DND-41 (cell line): ENCODE measurements at regions not wholly inside any gene's neighbourhood (a gene's known extent, or its start where the extent isn't known, plus 50 kb on each side); places are given as distances from the start of the nearest gene placed in this dataset.

Experiments used
- ATAC-seq: fragments of 200-7000 bp; cut with Tn5 transposase; 3 replicates; pipeline ENCODE4 v1.9.1; 2021; ENCODE audit warnings: low read depth; ENCODE audit not compliant: insufficient read depth
- DNase-seq: peaks from one replicate; pipeline ENCODE4 v3.0.0-alpha.2; 2020
- H2AFZ ChIP-seq: 2 replicates; pipeline ENCODE4 v1.6.0; 2012; ENCODE audit warnings: low read depth, low read length
- H3K27ac ChIP-seq: 2 replicates; pipeline ENCODE4 v1.5.1; 2012; ENCODE audit warnings: low read length, inconsistent platforms
- H3K27me3 ChIP-seq: fragments of 200-600 bp; sonication (generic); 2 replicates; pipeline ENCODE4 v1.6.0; 2012; ENCODE audit warnings: low read length, mild to moderate bottlenecking, inconsistent platforms; ENCODE audit not compliant: insufficient read depth, poor library complexity
- H3K36me3 ChIP-seq: 2 replicates; pipeline ENCODE4 v1.5.1; 2012; ENCODE audit warnings: low read length, inconsistent platforms; ENCODE audit not compliant: insufficient read depth
- H3K4me1 ChIP-seq: 2 replicates; pipeline ENCODE4 v1.5.1; 2012; ENCODE audit warnings: mild to moderate bottlenecking, low read length; ENCODE audit not compliant: insufficient read depth
- H3K4me2 ChIP-seq: 2 replicates; pipeline ENCODE4 v1.6.0; 2012; ENCODE audit warnings: mild to moderate bottlenecking, moderate library complexity, low read length, inconsistent platforms; ENCODE audit not compliant: insufficient read depth
- H3K4me3 ChIP-seq, 2 experiments: fragments of 200-600 bp in 1 of 2; shearing (Covaris generic) in 1 of 2; 2 replicates each; pipeline ENCODE4 v1.5.1; 2012 to 2016; ENCODE audit warnings: inconsistent platforms in 2 of 2, low read length in 2 of 2, mild to moderate bottlenecking in 2 of 2, low read depth in 1 of 2, moderate library complexity in 1 of 2
- H3K79me2 ChIP-seq: 2 replicates; pipeline ENCODE4 v1.6.0; 2012; ENCODE audit warnings: low read length, inconsistent platforms; ENCODE audit not compliant: insufficient read depth
- H3K9ac ChIP-seq: 2 replicates; pipeline ENCODE4 v1.6.0; 2012; ENCODE audit warnings: low read depth, mild to moderate bottlenecking, inconsistent platforms, low read length, moderate library complexity
- H3K9me3 ChIP-seq: 2 replicates; pipeline ENCODE4 v1.5.1; 2012; ENCODE audit warnings: low read length, moderate library complexity, mild to moderate bottlenecking, inconsistent platforms; ENCODE audit not compliant: insufficient read depth, severe bottlenecking
- H4K20me1 ChIP-seq: 2 replicates; pipeline ENCODE4 v1.6.0; 2012; ENCODE audit warnings: low read length; ENCODE audit not compliant: insufficient read depth
- CTCF ChIP-seq: IDR thresholded peaks from 2 replicates; pipeline ENCODE4 v1.5.1; 2012; ENCODE audit warnings: borderline replicate concordance, low read length, moderate library complexity, mild to moderate bottlenecking; ENCODE audit not compliant: poor library complexity, severe bottlenecking; ENCODE audit errors: extremely low read depth
- EZH2 ChIP-seq: IDR thresholded peaks from 3 replicates; pipeline ENCODE4 v1.6.1; 2012; ENCODE audit warnings: borderline replicate concordance, low read depth, mild to moderate bottlenecking, moderate library complexity, low read length, inconsistent platforms; ENCODE audit not compliant: severe bottlenecking

GRCh38 chr7:17039372-17039771 lies 157.6 kb upstream of the AGR3 start:
- H3K36me3 ChIP-seq, result no peaks in the 10 kb centered on the region
- no peak overlapping the region for H3K4me3 ChIP-seq
- H3K4me2 ChIP-seq, result no peak overlapping the region
- H3K27ac ChIP-seq, result no peak overlapping the region
- no peaks in the 10 kb centered on the region for H3K79me2 ChIP-seq
- no peaks in the 10 kb centered on the region for H4K20me1 ChIP-seq
- TF ChIP-seq CTCF, result no peak
- TF ChIP-seq EZH2, result no peak
- DNase-seq (no peak), ATAC-seq (no peak)
- no peak overlapping the region for H2AFZ ChIP-seq
- H3K9me3 ChIP-seq, result no peaks in the 10 kb centered on the region
- no peaks in the 10 kb centered on the region for H3K27me3 ChIP-seq
- H3K9ac ChIP-seq, result no peak overlapping the region
- H3K4me1 ChIP-seq, result peaks cover 20% of the 10 kb centered on the region

GRCh38 chr7:17040716-17041115 lies 158.9 kb upstream of the AGR3 start:
- H3K4me1 ChIP-seq, result peaks cover 20% of the 10 kb centered on the region
- no peaks in the 10 kb centered on the region for H3K9me3 ChIP-seq
- H3K4me2 ChIP-seq, result no peak overlapping the region; the same call in 1 of the 2 replicates
- H4K20me1 ChIP-seq, result no peaks in the 10 kb centered on the region
- H3K79me2 ChIP-seq, result no peaks in the 10 kb centered on the region
- no peak overlapping the region for H3K9ac ChIP-seq
- no peak overlapping the region for H3K4me3 ChIP-seq
- ATAC-seq (no peak), DNase-seq (no peak)
- peak overlapping the region; percentile 57; the same call in 1 of the 2 replicates for H2AFZ ChIP-seq
- TF ChIP-seq CTCF (no peak), EZH2 (no peak)
- peak overlapping the region; percentile 50; the same call in 1 of the 2 replicates for H3K27ac ChIP-seq
- H3K36me3 ChIP-seq, result no peaks in the 10 kb centered on the region
- H3K27me3 ChIP-seq, result no peaks in the 10 kb centered on the region

DNA sequence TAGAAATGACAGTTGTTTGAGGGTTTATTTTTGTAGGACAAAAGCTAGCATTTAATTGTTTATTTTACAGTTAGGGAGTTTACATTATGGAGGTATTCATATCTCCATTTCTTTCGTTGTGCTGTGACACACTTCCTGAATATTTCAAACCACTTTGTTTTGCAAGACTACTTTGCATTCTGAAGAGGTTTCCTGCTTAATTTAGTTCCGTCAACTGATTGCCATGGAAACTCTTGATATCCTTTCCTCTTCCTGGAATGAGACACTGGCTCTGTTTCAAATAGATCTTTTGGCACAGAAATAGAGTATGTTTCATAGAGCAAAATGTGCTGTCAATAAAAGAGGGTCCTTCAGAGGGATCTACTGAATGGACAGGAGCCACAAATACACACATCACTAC lies 159.5 kb upstream of the AGR3 start:
- H3K27ac ChIP-seq, result peak overlapping the region; percentile 50
- H2AFZ ChIP-seq, result peak overlapping the region; percentile 57; the same call in 1 of the 2 replicates
- DNase-seq, result no peak
- H3K4me2 ChIP-seq, result peak overlapping the region; percentile 17; the same call in 1 of the 2 replicates
- peak; percentile 78 for ATAC-seq
- H3K27me3 ChIP-seq, result no peaks in the 10 kb centered on the region
- no peak overlapping the region for H3K9ac ChIP-seq
- no peaks in the 10 kb centered on the region for H3K9me3 ChIP-seq
- H3K79me2 ChIP-seq, result no peaks in the 10 kb centered on the region
- H3K4me3 ChIP-seq, result no peak overlapping the region
- H4K20me1 ChIP-seq, result no peaks in the 10 kb centered on the region
- H3K36me3 ChIP-seq, result no peaks in the 10 kb centered on the region
- H3K4me1 ChIP-seq, result peaks cover 20% of the 10 kb centered on the region
- no peak for TF ChIP-seq EZH2
- TF ChIP-seq CTCF, result no peak

GRCh38 chr7:17042211-17042610 lies 160.4 kb upstream of the AGR3 start:
- TF ChIP-seq EZH2 (no peak), CTCF (no peak)
- Histone ChIP-seq H3K36me3 (no peaks in the 10 kb centered on the region), H3K9ac (no peak overlapping the region), H2AFZ (no peak overlapping the region), H3K4me2 (no peak overlapping the region), H3K4me3 (no peak overlapping the region), H3K9me3 (no peaks in the 10 kb centered on the region), H4K20me1 (no peaks in the 10 kb centered on the region), H3K79me2 (no peaks in the 10 kb centered on the region), H3K4me1 (peaks cover 20% of the 10 kb centered on the region), H3K27ac (no peak overlapping the region), H3K27me3 (no peaks in the 10 kb centered on the region)
- ATAC-seq (no peak), DNase-seq (no peak)
